CD4-positive, alpha-beta T cell treated with Interleukin-6 at 100 ng/mL for 8 hours (primary cell): ENCODE measurements at regions not wholly inside any gene's neighbourhood (a gene's known extent, or its start where the extent isn't known, plus 50 kb on each side); places are given as distances from the start of the nearest gene placed in this dataset.
"Not testable (repeated sequence)": the region's sequence is repeated elsewhere in the genome, so short reads cannot be mapped to it uniquely, and the experiment has no call there.

Experiments
- DNase-seq: peaks from one replicate; pipeline ENCODE4 v3.0.0-alpha.2; 2020; ENCODE audit warnings: mixed read lengths, low spot score

DNA sequence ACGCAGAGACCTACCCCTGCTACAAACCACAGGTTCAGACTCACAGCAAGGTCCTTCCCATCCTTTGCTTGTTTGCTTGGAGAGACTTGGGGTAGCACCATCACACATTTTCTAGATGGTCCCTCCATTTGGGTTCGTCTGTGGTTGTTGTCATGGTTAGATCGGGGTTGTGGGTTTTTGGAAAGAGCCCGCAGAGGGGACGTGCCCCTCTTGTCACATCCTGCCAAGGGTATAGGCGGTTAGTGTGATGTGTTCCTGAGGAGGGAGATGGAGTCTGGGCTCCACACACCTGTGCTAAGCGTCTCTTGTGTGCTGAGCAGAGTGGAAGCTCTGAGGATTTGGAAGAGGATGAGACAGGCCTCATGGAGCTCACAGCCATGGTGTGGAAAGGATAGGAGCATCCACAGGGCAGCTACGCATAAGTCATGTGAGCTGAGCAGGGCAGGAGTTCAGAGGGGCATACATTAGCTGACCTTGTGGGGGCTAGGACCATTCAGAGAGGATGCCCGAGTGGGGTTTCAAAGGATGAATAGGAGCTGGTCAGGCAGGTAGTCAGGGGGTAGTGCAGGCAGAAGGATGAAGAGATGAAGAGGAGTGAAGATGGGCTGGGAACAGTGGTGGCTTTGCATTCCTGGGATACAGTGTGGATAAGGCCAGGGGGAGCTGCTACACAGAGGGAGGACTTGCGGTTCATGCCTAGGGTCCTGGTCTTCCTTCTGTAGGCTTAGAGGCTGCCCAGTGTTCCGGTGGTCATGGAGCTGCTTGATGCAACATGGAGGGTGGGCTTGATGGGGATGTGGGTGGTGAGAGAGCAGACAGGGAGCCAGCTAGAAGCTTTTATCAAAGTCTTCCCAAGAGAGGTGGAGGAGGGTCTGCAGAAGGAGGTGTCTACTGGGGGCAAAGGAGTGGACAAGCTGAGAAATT, 62.9 kb downstream of the ACKR3 start:
- no peak for DNase-seq

- DNase-seq: no peak
Observed at GRCh38 chr2:236633219-236633570, 63.6 kb downstream of the ACKR3 start.

- no peak for DNase-seq
Observed at GRCh38 chr2:236633775-236634560, 64.3 kb downstream of the ACKR3 start.

- DNase-seq: no peak
Observed at GRCh38 chr2:236636261-236636660, 66.6 kb downstream of the ACKR3 start.

- DNase-seq: no peak
Observed at GRCh38 chr2:236636714-236637470, 67.3 kb downstream of the ACKR3 start.

- no peak for DNase-seq
Observed at GRCh38 chr2:236637686-236638569, 68.3 kb downstream of the ACKR3 start.

GRCh38 chr2:236638707-236639106, 69.1 kb downstream of the ACKR3 start:
- no peak for DNase-seq

- no peak for DNase-seq
Observed at GRCh38 chr2:236639461-236640235, 70.0 kb downstream of the ACKR3 start.

DNA sequence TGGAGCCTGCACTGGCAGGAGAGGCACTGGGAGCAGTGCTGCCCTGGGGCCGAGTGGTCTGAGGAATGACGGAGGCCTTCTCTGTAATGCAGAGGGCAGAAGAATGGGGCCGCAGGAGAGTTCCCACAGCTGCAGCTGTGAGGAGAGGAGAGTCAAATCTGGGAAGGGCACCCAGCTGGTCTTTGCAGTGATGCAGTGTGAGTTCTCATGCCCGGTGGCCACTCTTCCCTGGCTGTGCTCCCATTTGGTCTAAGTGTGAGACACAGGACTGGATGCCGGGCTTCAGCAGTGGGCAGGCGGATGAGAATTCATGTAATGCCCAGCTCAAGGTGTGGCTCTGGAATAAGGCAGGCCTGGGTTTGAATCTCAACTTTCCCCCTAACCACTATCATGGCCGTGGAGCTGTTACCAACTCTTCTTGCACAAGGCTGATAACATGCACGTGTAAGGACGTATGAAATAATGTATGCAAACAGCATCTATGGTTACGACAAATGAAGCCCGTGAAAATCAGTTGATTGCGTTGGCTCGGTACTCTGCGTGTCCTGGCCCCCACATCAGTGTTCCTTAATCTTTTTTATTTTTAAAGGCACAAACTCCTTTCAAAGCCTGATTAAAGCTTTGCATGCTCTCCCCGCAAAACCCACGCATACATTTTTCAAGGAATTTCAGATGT, 71.6 kb downstream of the ACKR3 start:
- no peak for DNase-seq

DNA sequence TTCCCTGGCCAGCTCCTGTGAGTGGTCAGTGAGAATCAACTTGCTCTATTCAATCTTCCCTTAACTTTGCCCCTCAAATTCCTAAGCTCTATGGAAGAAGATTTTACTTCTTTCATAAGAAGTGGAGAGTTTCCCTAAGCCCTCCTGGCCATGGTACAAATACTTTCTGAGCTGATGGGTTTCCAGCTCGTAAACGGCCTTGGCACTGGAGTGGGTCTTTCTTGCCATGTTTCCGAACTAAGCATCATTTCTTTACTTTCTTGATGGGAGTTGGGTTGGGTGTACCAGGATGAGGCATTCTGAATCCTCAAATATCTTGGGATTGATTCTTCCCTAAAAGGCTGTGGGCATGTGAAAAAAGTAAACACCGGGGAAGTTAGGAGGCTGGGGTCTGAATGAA, 72.5 kb downstream of the ACKR3 start:
- no peak for DNase-seq

DNA sequence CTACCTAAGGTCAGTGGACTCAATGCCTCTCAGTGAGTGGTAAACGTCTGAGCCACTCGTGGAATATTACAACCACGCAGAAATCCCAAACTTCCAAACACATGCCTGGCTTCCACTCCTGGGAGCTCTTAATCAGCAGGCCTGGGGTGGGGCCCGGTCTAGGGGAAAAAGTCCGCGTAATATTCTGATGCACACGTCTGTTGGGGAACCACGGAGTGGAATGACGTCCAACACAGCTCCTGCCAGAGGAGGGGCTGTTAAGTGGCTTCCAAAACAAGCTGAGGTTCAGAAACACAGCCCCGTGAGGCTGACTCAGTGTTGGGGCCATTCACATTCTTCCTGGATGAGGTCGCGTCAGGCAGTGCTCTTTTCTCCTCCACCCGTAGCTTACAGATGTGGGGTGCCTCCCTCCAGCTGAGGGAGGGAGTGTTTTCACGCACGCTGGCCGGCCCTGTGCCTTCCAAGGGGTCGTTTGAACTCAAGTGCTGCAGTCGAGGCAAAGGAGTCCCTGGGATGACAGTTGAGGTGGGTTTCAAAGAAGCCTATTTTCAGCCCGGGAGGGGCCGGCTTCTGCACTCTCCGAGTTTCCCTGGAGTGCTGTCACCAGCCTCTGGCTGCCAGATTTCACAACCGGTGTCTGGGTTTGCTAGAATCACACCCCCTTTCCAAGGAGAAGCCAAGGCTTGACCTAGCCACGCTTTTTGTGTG, 73.1 kb downstream of the ACKR3 start:
- no peak for DNase-seq

- DNase-seq: no peak
Observed at GRCh38 chr2:236643480-236643879, 73.9 kb downstream of the ACKR3 start.

- DNase-seq: no peak
Observed at GRCh38 chr2:236644067-236644466, 74.4 kb downstream of the ACKR3 start.

GRCh38 chr2:236644502-236644911, 74.9 kb downstream of the ACKR3 start:
- DNase-seq: no peak

DNA sequence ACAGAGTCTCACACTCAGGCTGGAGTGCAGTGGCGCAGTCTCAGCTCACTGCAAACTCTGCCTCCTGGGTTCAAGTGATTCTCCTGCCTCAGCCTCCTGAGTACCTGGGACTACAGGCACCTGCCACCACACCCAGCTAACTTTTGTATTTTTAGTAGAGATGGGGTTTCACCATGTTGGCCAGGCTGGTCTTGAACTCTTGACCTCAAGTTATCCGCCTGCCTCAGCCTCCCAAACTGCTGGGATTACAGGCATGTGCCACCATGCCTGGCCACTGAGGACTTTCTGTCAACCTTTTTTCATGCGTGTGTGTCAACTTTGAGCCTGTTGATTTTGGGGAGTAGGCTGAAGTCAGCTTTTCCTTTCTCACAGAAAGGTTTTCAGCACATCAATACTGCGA, 75.5 kb downstream of the ACKR3 start:
- not testable (repeated sequence) for DNase-seq

DNA sequence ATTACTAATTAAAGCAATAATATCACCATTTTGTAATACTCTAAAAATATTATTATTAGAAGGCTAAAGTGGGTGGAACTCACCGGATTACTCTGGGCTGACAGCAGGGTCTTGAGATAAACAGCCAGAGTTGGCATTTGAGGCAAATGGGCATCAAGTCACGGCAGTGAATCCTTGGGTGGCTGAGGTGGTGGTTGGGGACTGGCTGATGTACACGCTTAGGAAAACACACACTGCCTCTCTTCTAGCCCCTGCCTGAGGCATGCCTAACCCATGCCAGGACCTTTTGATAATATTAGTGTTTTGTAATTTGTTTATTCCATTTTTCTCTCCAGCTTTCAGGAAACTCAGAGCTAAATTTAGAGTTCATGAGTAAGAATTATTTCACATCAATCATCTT, 76.8 kb downstream of the ACKR3 start:
- no peak for DNase-seq

GRCh38 chr2:236646871-236647270, 77.2 kb downstream of the ACKR3 start:
- no peak for DNase-seq

- no peak for DNase-seq
Observed at GRCh38 chr2:236647621-236648020, 78.0 kb downstream of the ACKR3 start.

DNA sequence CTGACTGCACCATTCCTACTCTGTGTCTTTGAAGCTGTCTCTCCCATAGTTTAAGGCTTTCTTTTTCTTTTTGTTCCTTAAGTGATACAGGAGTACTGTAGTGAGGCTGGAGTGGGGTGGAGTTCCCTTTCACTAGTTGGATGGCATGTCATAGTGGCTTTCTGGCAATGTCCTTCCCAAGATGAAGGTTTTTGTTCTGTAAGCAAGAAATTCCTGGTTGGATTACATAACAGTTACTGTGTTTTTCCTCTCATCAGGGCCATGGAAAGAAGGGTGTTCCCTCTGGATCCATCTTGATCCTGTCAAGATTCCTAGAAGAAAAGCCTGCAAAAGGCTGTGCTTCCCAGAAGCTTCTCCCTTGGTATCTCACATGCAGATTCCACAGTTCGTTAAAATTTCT, 84.2 kb downstream of the ACKR3 start:
- no peak for DNase-seq
